ENCODE measurements at regions not wholly inside any gene's neighbourhood (a gene's known extent, or its start where the extent isn't known, plus 50 kb on each side); places are given as distances from the start of the nearest gene placed in this dataset.

DNA sequence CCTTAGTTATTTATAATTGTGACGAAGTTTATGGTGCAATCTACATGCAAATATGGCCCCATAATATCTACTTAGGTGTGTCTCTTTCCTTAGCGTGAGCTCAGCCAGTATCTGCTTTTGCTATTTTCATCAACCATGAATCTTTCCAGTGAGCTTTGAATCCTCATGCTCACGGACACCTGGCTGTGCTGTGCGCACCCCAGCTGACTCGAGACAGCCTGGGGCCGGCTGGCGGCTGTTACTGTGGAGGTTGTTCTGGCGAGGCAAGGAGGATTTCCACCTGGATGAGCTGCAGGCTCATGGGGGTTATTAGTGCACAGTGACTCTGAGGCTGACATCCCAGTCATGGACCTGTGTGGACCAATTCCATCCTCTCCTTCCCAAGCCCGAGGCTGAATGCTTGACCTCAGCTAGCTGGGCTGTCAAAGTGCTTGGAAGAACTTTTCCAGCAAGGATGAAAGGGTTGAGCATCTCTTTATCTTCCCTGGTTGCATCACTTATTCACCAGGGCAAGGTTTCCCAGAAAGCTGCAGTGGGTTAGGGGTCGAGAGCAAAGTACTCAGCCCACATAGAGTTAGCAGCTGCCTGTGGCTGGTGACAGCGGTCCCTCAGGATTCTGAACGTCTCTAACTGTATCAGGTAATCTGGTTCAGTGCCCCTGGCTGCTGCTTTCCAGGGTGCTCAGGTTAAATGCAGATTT lies 141.7 kb downstream of the ARL4C start:
- TF ChIP-seq, protein P1, sequence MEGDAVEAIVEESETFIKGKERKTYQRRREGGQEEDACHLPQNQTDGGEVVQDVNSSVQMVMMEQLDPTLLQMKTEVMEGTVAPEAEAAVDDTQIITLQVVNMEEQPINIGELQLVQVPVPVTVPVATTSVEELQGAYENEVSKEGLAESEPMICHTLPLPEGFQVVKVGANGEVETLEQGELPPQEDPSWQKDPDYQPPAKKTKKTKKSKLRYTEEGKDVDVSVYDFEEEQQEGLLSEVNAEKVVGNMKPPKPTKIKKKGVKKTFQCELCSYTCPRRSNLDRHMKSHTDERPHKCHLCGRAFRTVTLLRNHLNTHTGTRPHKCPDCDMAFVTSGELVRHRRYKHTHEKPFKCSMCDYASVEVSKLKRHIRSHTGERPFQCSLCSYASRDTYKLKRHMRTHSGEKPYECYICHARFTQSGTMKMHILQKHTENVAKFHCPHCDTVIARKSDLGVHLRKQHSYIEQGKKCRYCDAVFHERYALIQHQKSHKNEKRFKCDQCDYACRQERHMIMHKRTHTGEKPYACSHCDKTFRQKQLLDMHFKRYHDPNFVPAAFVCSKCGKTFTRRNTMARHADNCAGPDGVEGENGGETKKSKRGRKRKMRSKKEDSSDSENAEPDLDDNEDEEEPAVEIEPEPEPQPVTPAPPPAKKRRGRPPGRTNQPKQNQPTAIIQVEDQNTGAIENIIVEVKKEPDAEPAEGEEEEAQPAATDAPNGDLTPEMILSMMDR (conservative IDR thresholded peaks at IDR 0.05; ENCODE audit: low read depth, low read length), result no peak
- no peak for TF ChIP-seq EZH2 (IDR thresholded peaks at IDR 0.05; ENCODE audit: borderline replicate concordance, low read depth, low read length, poor library complexity, severe bottlenecking)
